ENCODE measurements at regions not wholly inside any gene's neighbourhood (a gene's known extent, or its start where the extent isn't known, plus 50 kb on each side); places are given as distances from the start of the nearest gene placed in this dataset.

DNA sequence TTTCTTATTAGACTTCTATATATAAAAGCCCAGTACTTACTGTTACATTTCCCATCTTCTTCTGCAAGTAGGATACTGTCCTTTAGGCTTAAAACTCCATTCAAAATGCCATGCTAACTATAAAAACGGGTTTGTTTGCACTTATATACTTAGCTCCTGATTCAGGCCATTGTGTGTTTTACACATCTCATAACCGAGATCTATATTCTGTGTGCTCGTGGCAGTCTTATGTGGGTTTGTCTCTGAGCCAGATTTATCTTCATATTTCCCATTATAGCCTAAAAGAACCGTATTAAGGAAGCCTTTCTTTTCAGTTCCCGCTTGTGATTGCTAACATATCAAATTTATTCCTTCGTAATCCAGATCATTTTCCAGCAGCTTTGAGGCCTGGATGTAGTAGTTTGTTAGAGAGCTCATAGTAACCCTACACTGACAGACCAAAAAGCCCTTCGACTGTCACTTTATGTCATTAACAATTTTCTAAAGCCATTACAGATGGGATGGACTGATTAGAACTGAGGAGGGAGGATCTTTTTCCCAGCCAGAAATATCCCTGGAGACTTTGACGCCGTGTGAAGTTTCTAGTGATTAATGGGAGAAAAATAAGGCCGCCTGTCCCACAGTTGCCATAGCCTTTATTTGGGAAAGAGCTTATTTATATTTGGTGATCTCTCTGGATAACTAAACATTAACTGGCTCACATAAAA lies 508.5 kb downstream of the FOXG1 start:
- no peak overlapping the region for H2AK5ac ChIP-seq (ENCODE audit: low read depth, low read length)
- no peaks in the 10 kb centered on the region for H3K9me3 ChIP-seq (ENCODE audit: control insufficient read depth, insufficient read depth, low read length)
- no peak overlapping the region for H3K4me3 ChIP-seq (ENCODE audit: insufficient read depth, low read depth, low read length)
- DNase-seq (no peak), ATAC-seq (ENCODE audit: low read depth) (peak; percentile 11)
- no CpG with 5 or more reads among the region's 10 CpGs for WGBS, 2 experiments (ENCODE audit: extremely low coverage in 2 of 2, insufficient read length in 1 of 2)
- H3K4me2 ChIP-seq (ENCODE audit: low read depth, low read length), result peak overlapping the region; percentile 28; the same call in 1 of the 2 replicates
- no peaks in the 10 kb centered on the region for H4K20me1 ChIP-seq (ENCODE audit: insufficient read depth, low read length)
- BruUV-seq (replicated peaks), result no TSS peak
- H2AFZ ChIP-seq (replicated peaks; ENCODE audit: low read length, poor library complexity), result no peak overlapping the region
- TF ChIP-seq, protein P1, sequence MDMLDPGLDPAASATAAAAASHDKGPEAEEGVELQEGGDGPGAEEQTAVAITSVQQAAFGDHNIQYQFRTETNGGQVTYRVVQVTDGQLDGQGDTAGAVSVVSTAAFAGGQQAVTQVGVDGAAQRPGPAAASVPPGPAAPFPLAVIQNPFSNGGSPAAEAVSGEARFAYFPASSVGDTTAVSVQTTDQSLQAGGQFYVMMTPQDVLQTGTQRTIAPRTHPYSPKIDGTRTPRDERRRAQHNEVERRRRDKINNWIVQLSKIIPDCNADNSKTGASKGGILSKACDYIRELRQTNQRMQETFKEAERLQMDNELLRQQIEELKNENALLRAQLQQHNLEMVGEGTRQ (IDR thresholded peaks at IDR 0.05; ENCODE audit: low read depth, low read length), result no peak
- no peak for TF ChIP-seq BHLHE40 (IDR thresholded peaks at IDR 0.05; ENCODE audit: low read depth, low read length)
- no peak for TF ChIP-seq RAD21 (IDR thresholded peaks at IDR 0.05; ENCODE audit: low read length)
- no peak for TF ChIP-seq POLR2A (IDR thresholded peaks at IDR 0.05; ENCODE audit: low read depth, low read length)
- TF ChIP-seq CHD1 (IDR thresholded peaks at IDR 0.05; ENCODE audit: low read depth, low read length), result no peak
- TF ChIP-seq, protein P2, sequence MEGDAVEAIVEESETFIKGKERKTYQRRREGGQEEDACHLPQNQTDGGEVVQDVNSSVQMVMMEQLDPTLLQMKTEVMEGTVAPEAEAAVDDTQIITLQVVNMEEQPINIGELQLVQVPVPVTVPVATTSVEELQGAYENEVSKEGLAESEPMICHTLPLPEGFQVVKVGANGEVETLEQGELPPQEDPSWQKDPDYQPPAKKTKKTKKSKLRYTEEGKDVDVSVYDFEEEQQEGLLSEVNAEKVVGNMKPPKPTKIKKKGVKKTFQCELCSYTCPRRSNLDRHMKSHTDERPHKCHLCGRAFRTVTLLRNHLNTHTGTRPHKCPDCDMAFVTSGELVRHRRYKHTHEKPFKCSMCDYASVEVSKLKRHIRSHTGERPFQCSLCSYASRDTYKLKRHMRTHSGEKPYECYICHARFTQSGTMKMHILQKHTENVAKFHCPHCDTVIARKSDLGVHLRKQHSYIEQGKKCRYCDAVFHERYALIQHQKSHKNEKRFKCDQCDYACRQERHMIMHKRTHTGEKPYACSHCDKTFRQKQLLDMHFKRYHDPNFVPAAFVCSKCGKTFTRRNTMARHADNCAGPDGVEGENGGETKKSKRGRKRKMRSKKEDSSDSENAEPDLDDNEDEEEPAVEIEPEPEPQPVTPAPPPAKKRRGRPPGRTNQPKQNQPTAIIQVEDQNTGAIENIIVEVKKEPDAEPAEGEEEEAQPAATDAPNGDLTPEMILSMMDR (conservative IDR thresholded peaks at IDR 0.05; ENCODE audit: low read depth, low read length), result no peak
- TF ChIP-seq, protein P3, sequence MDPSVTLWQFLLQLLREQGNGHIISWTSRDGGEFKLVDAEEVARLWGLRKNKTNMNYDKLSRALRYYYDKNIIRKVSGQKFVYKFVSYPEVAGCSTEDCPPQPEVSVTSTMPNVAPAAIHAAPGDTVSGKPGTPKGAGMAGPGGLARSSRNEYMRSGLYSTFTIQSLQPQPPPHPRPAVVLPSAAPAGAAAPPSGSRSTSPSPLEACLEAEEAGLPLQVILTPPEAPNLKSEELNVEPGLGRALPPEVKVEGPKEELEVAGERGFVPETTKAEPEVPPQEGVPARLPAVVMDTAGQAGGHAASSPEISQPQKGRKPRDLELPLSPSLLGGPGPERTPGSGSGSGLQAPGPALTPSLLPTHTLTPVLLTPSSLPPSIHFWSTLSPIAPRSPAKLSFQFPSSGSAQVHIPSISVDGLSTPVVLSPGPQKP (IDR thresholded peaks at IDR 0.05; ENCODE audit: borderline replicate concordance, low read depth, low read length), result no peak
- TF ChIP-seq RFX5 (IDR thresholded peaks at IDR 0.05; ENCODE audit: low read depth, low read length), result no peak
- no peak for TF ChIP-seq CEBPB (IDR thresholded peaks at IDR 0.05; ENCODE audit: low read depth, low read length)
- no peak for TF ChIP-seq MAZ (IDR thresholded peaks at IDR 0.05; ENCODE audit: borderline replicate concordance, low read depth, low read length)
- TF ChIP-seq RCOR1 (IDR thresholded peaks at IDR 0.05; ENCODE audit: insufficient replicate concordance, low read length), result no peak
- TF ChIP-seq FOS (IDR thresholded peaks at IDR 0.05; ENCODE audit: low read depth, low read length), result no peak
- no peak for TF ChIP-seq MXI1 (IDR thresholded peaks at IDR 0.05; ENCODE audit: borderline replicate concordance, low read depth, low read length)
- TF ChIP-seq MAFK (IDR thresholded peaks at IDR 0.05; ENCODE audit: low read depth, low read length), result no peak
- no peak for TF ChIP-seq SMC3 (IDR thresholded peaks at IDR 0.05; ENCODE audit: low read depth, low read length)
- TF ChIP-seq NFE2L2 (IDR thresholded peaks at IDR 0.05; ENCODE audit: low read depth, low read length), result no peak
- H2BK15ac ChIP-seq (ENCODE audit: low read depth, low read length), result no peak overlapping the region
- no peak overlapping the region for H3K23ac ChIP-seq (ENCODE audit: low read depth, low read length)
- intact Hi-C loops (cut with micrococcal nuclease) (no loop called here), dilution Hi-C loops (cut with HindIII; ENCODE audit: low sequenced_read_pairs, unreplicated experiment) (no loop called here), in situ Hi-C loops (cut with MboI; ENCODE audit: low sequenced_read_pairs) (no loop called here)
- no peak overlapping the region for H2BK5ac ChIP-seq (ENCODE audit: low read depth, low read length, poor library complexity, severe bottlenecking)
- H2BK20ac ChIP-seq (ENCODE audit: low read depth, low read length), result no peak overlapping the region
- no peak overlapping the region for H3K56ac ChIP-seq (ENCODE audit: extremely low read depth, insufficient read depth, low read length)
- H3K4ac ChIP-seq (ENCODE audit: low read depth, low read length), result no peak overlapping the region
- H3K79me1 ChIP-seq (ENCODE audit: low read depth in 1 of 2, low read length in 2 of 2), result no peaks in the 10 kb centered on the region
- H3K4me1 ChIP-seq (ENCODE audit: control insufficient read depth, insufficient read depth, low read length), result peaks cover 2% of the 10 kb centered on the region; the same call in 1 of the 2 replicates
- no peak overlapping the region for H3K18ac ChIP-seq (ENCODE audit: low read depth, low read length)
- H3K9ac ChIP-seq (ENCODE audit: low read depth, low read length), result no peak overlapping the region
- H4K8ac ChIP-seq (ENCODE audit: low read depth in 2 of 2, low read length in 2 of 2), result peak overlapping the region in 1 of 2 experiments; percentile 19; a peak in 1 of 4 replicates
- no peaks in the 10 kb centered on the region for H3K27me3 ChIP-seq (ENCODE audit: control insufficient read depth, insufficient read depth, low read length)
- no peaks in the 10 kb centered on the region for H3K9me1 ChIP-seq (ENCODE audit: insufficient read depth, low read length)
- H2BK120ac ChIP-seq (ENCODE audit: low read depth, low read length), result no peak overlapping the region
- H3K27ac ChIP-seq (ENCODE audit: insufficient read depth, low read length), result no peak overlapping the region
- no peak overlapping the region for H4K5ac ChIP-seq (ENCODE audit: low read depth, low read length)
- H3K14ac ChIP-seq (replicated peaks; ENCODE audit: low read depth, low read length), result no peak overlapping the region
- ChIA-PET POLR2A (ENCODE audit: unreplicated experiment) (interaction anchor here (0.6 kb wide), 1 partner anchor 817 kb away, joined by 3 read pairs; no protein-coding TSS in a partner anchor), CTCF (interaction anchor here (0.8 kb wide), 1 partner anchor 36 kb away, joined by 3 read pairs; no protein-coding TSS in a partner anchor)
- H3K36me3 ChIP-seq (ENCODE audit: control insufficient read depth, insufficient read depth, low read length), result no peaks in the 10 kb centered on the region
- no peak overlapping the region for H4K91ac ChIP-seq (ENCODE audit: insufficient read depth, low read depth, low read length)
- H2AK9ac ChIP-seq (replicated peaks; ENCODE audit: low read depth, low read length, poor library complexity), result no peak overlapping the region

Measured in IMR-90 (cell line).